Astrocyte (in vitro differentiated cells and primary cell): ENCODE measurements at regions not wholly inside any gene's neighbourhood (a gene's known extent, or its start where the extent isn't known, plus 50 kb on each side); places are given as distances from the start of the nearest gene placed in this dataset.
"Not testable (repeated sequence)": the region's sequence is repeated elsewhere in the genome, so short reads cannot be mapped to it uniquely, and the experiment has no call there.

Source experiments
- DNase-seq: peaks from one replicate; pipeline ENCODE4 v3.0.0-alpha.2; 2010; ENCODE audit warnings: low read depth
- FAIRE-seq: peaks from 2 replicates; lab custom pipeline; 2011; peaks lifted over from hg19 to GRCh38; lab: Jason Lieb, UNC
- H2AFZ ChIP-seq: 2 replicates; pipeline ENCODE4 v1.6.0; 2012; ENCODE audit warnings: low read depth, low read length, inconsistent platforms
- H3K27ac ChIP-seq: 2 replicates; pipeline ENCODE4 v1.5.1; 2011; ENCODE audit warnings: low read depth, low read length, inconsistent platforms
- H3K27me3 ChIP-seq: 2 replicates; pipeline ENCODE4 v1.6.0; 2011; ENCODE audit warnings: low read length, inconsistent platforms; ENCODE audit not compliant: insufficient read depth
- H3K36me3 ChIP-seq: 2 replicates; pipeline ENCODE4 v1.5.1; 2011; ENCODE audit warnings: low read length, inconsistent platforms; ENCODE audit not compliant: insufficient read depth
- H3K4me1 ChIP-seq: 2 replicates; pipeline ENCODE4 v1.5.1; 2011; ENCODE audit warnings: low read length, inconsistent platforms; ENCODE audit not compliant: insufficient read depth
- H3K4me2 ChIP-seq: 2 replicates; pipeline ENCODE4 v1.6.0; 2012; ENCODE audit warnings: low read length, inconsistent platforms
- H3K4me3 ChIP-seq: 2 replicates; pipeline ENCODE4 v1.5.1; 2011; ENCODE audit warnings: low read depth, mild to moderate bottlenecking, low read length, inconsistent platforms; ENCODE audit not compliant: insufficient read depth
- H3K79me2 ChIP-seq: 2 replicates; pipeline ENCODE4 v1.6.0; 2012; ENCODE audit warnings: mild to moderate bottlenecking, low read length, inconsistent platforms; ENCODE audit not compliant: insufficient read depth
- H3K9ac ChIP-seq: 2 replicates; pipeline ENCODE4 v1.6.0; 2012; ENCODE audit warnings: mild to moderate bottlenecking, low read length, inconsistent platforms
- H3K9me3 ChIP-seq: 2 replicates; pipeline ENCODE4 v1.5.1; 2012; ENCODE audit warnings: low read depth, mild to moderate bottlenecking, low read length, inconsistent platforms; ENCODE audit not compliant: insufficient read depth
- H4K20me1 ChIP-seq: 2 replicates; pipeline ENCODE4 v1.6.0; 2012; ENCODE audit warnings: low read length, inconsistent platforms; ENCODE audit not compliant: insufficient read depth
- H3K27ac Mint-ChIP-seq: one replicate; pipeline ENCODE4 v1.8.0; 2021; ENCODE audit warnings: mild to moderate bottlenecking, mixed read lengths; ENCODE audit not compliant: unreplicated experiment
- H3K27me3 Mint-ChIP-seq: one replicate; pipeline ENCODE4 v1.8.0; 2021; ENCODE audit warnings: low read depth, mixed read lengths; ENCODE audit not compliant: unreplicated experiment
- H3K36me3 Mint-ChIP-seq: one replicate; pipeline ENCODE4 v1.8.0; 2021; ENCODE audit warnings: low read depth, mixed read lengths; ENCODE audit not compliant: unreplicated experiment
- H3K4me1 Mint-ChIP-seq: one replicate; pipeline ENCODE4 v1.8.0; 2021; ENCODE audit warnings: low read depth, mixed read lengths; ENCODE audit not compliant: unreplicated experiment
- H3K4me3 Mint-ChIP-seq: one replicate; pipeline ENCODE4 v1.8.0; 2021; ENCODE audit warnings: mild to moderate bottlenecking, moderate library complexity, mixed read lengths; ENCODE audit not compliant: unreplicated experiment
- H3K9me3 Mint-ChIP-seq: one replicate; pipeline ENCODE4 v1.8.0; 2021; ENCODE audit warnings: mild to moderate bottlenecking, mixed read lengths; ENCODE audit not compliant: unreplicated experiment
- CTCF ChIP-seq: IDR thresholded peaks from 2 replicates; pipeline ENCODE4 v1.5.1; 2011; ENCODE audit warnings: low read depth, mild to moderate bottlenecking, inconsistent platforms, low read length, moderate library complexity; ENCODE audit not compliant: insufficient read depth
- EZH2 ChIP-seq: IDR thresholded peaks from 2 replicates; pipeline ENCODE4 v1.6.1; 2012; ENCODE audit warnings: mild to moderate bottlenecking, low read length, inconsistent platforms; ENCODE audit not compliant: insufficient read depth

GRCh38 chr13:24563087-24563486, 50.5 kb upstream of the PARP4 start:
- Mint-ChIP-seq H3K27ac (no peak overlapping the region), H3K36me3 (no peaks in the 10 kb centered on the region), H3K4me1 (peaks cover 14% of the 10 kb centered on the region), H3K27me3 (peaks cover 6% of the 10 kb centered on the region), H3K9me3 (peaks cover 8% of the 10 kb centered on the region), H3K4me3 (no peak overlapping the region)
- Histone ChIP-seq H3K27me3 (no peaks in the 10 kb centered on the region), H3K36me3 (no peaks in the 10 kb centered on the region), H3K79me2 (no peaks in the 10 kb centered on the region), H2AFZ (no peak overlapping the region), H4K20me1 (no peaks in the 10 kb centered on the region), H3K9ac (no peak overlapping the region), H3K4me3 (no peak overlapping the region), H3K4me2 (no peak overlapping the region), H3K27ac (no peak overlapping the region), H3K9me3 (no peaks in the 10 kb centered on the region), H3K4me1 (no peaks in the 10 kb centered on the region)
- FAIRE-seq = no peak
- no peak for DNase-seq
- TF ChIP-seq CTCF (no peak), EZH2 (no peak)

GRCh38 chr13:24563971-24564370, 51.4 kb upstream of the PARP4 start:
- not testable (repeated sequence) for H3K4me3 ChIP-seq, H3K79me2 ChIP-seq, H3K9me3 ChIP-seq, H4K20me1 ChIP-seq, H3K9me3 Mint-ChIP-seq, H3K4me1 ChIP-seq, H2AFZ ChIP-seq, H3K36me3 ChIP-seq, H3K27ac ChIP-seq, H3K36me3 Mint-ChIP-seq, H3K9ac ChIP-seq, H3K27ac Mint-ChIP-seq, H3K27me3 ChIP-seq, H3K27me3 Mint-ChIP-seq, H3K4me3 Mint-ChIP-seq
- peak; percentile 49 for FAIRE-seq
- H3K4me2 ChIP-seq = peak overlapping the region; percentile 42
- H3K4me1 Mint-ChIP-seq = peaks cover 16% of the 10 kb centered on the region
- DNase-seq = peak; percentile 67

GRCh38 chr13:24564881-24565280, 52.3 kb upstream of the PARP4 start:
- Mint-ChIP-seq H3K9me3 (peaks cover 2% of the 10 kb centered on the region), H3K4me3 (no peak overlapping the region), H3K4me1 (peaks cover 8% of the 10 kb centered on the region), H3K27ac (no peak overlapping the region), H3K27me3 (no peaks in the 10 kb centered on the region), H3K36me3 (no peaks in the 10 kb centered on the region)
- H3K4me1 ChIP-seq = no peaks in the 10 kb centered on the region
- no peak overlapping the region for H3K9ac ChIP-seq
- DNase-seq = no peak
- H3K4me3 ChIP-seq = no peak overlapping the region
- TF ChIP-seq EZH2 (no peak), CTCF (no peak)
- H3K36me3 ChIP-seq = no peaks in the 10 kb centered on the region
- no peak overlapping the region for H3K27ac ChIP-seq
- no peak overlapping the region for H3K4me2 ChIP-seq
- H3K9me3 ChIP-seq = no peaks in the 10 kb centered on the region
- no peaks in the 10 kb centered on the region for H3K27me3 ChIP-seq
- no peak overlapping the region for H2AFZ ChIP-seq
- no peaks in the 10 kb centered on the region for H4K20me1 ChIP-seq
- no peaks in the 10 kb centered on the region for H3K79me2 ChIP-seq
- FAIRE-seq = no peak

- not testable (repeated sequence) for H4K20me1 ChIP-seq, H3K27me3 Mint-ChIP-seq, H3K27ac ChIP-seq, H3K4me1 Mint-ChIP-seq, H2AFZ ChIP-seq, H3K4me3 Mint-ChIP-seq, H3K27me3 ChIP-seq, H3K4me1 ChIP-seq, H3K4me3 ChIP-seq, FAIRE-seq, H3K9me3 ChIP-seq, H3K36me3 Mint-ChIP-seq, H3K36me3 ChIP-seq, H3K79me2 ChIP-seq, H3K9me3 Mint-ChIP-seq, H3K9ac ChIP-seq
- H3K4me2 ChIP-seq = peak overlapping the region; percentile 46
- H3K27ac Mint-ChIP-seq = peak overlapping the region; percentile 81
- DNase-seq = peak; percentile 76
Observed at GRCh38 chr13:24567593-24567992, 55.0 kb upstream of the PARP4 start.
